ENCODE measurements at regions not wholly inside any gene's neighbourhood (a gene's known extent, or its start where the extent isn't known, plus 50 kb on each side); places are given as distances from the start of the nearest gene placed in this dataset.

GRCh38 chr16:13492046-13492445 is 427.9 kb upstream of the ERCC4 start:
- Histone ChIP-seq H2AK5ac (ENCODE audit: low read depth, low read length) (no peak overlapping the region), H3K27me3 (ENCODE audit: control insufficient read depth, insufficient read depth, low read length) (no peaks in the 10 kb centered on the region), H2BK120ac (ENCODE audit: low read depth, low read length) (no peak overlapping the region), H4K8ac (ENCODE audit: low read depth in 2 of 2, low read length in 2 of 2) (no peak overlapping the region), H3K27ac (ENCODE audit: insufficient read depth, low read length) (no peak overlapping the region), H2AK9ac (replicated peaks; ENCODE audit: low read depth, low read length, poor library complexity) (no peak overlapping the region), H3K9me1 (ENCODE audit: insufficient read depth, low read length) (no peaks in the 10 kb centered on the region), H3K9ac (ENCODE audit: low read depth, low read length) (no peak overlapping the region), H4K20me1 (ENCODE audit: insufficient read depth, low read length) (no peaks in the 10 kb centered on the region), H3K23ac (ENCODE audit: low read depth, low read length) (no peak overlapping the region), H3K9me3 (ENCODE audit: control insufficient read depth, insufficient read depth, low read length) (peaks cover 10% of the 10 kb centered on the region), H4K5ac (ENCODE audit: low read depth, low read length) (no peak overlapping the region), H2BK20ac (ENCODE audit: low read depth, low read length) (no peak overlapping the region), H3K18ac (ENCODE audit: low read depth, low read length) (no peak overlapping the region), H3K4ac (ENCODE audit: low read depth, low read length) (no peak overlapping the region), H3K4me2 (ENCODE audit: low read depth, low read length) (no peak overlapping the region), H2AFZ (replicated peaks; ENCODE audit: low read length, poor library complexity) (no peak overlapping the region), H3K4me1 (ENCODE audit: control insufficient read depth, insufficient read depth, low read length) (no peaks in the 10 kb centered on the region), H3K36me3 (ENCODE audit: control insufficient read depth, insufficient read depth, low read length) (no peaks in the 10 kb centered on the region), H3K56ac (ENCODE audit: extremely low read depth, insufficient read depth, low read length) (no peak overlapping the region), H2BK5ac (ENCODE audit: low read depth, low read length, poor library complexity, severe bottlenecking) (no peak overlapping the region), H2BK15ac (ENCODE audit: low read depth, low read length) (no peak overlapping the region), H3K4me3 (ENCODE audit: insufficient read depth, low read depth, low read length) (no peak overlapping the region), H3K14ac (replicated peaks; ENCODE audit: low read depth, low read length) (no peak overlapping the region), H4K91ac (ENCODE audit: insufficient read depth, low read depth, low read length) (no peak overlapping the region), H3K79me1 (ENCODE audit: low read depth in 1 of 2, low read length in 2 of 2) (no peaks in the 10 kb centered on the region)
- BruUV-seq (replicated peaks), result no TSS peak
- no CpG with 5 or more reads among the region's 4 CpGs for WGBS, 2 experiments (ENCODE audit: extremely low coverage in 2 of 2, insufficient read length in 1 of 2)
- no peak for DNase-seq
- ChIA-PET CTCF (no interaction called here), POLR2A (ENCODE audit: unreplicated experiment) (no interaction called here)
- TF ChIP-seq BHLHE40 (IDR thresholded peaks at IDR 0.05; ENCODE audit: low read depth, low read length) (no peak), ELK1 (IDR thresholded peaks at IDR 0.05; ENCODE audit: borderline replicate concordance, low read depth, low read length) (no peak)
- in situ Hi-C loops (cut with MboI; ENCODE audit: low sequenced_read_pairs), result no loop called here
- no peak for ATAC-seq (ENCODE audit: low read depth)
- intact Hi-C loops (cut with micrococcal nuclease), result no loop called here
- dilution Hi-C loops (cut with HindIII; ENCODE audit: low sequenced_read_pairs, unreplicated experiment), result no loop called here

Measured in IMR-90 (cell line).